ENCODE measurements at regions not wholly inside any gene's neighbourhood (a gene's known extent, or its start where the extent isn't known, plus 50 kb on each side); places are given as distances from the start of the nearest gene placed in this dataset.

DNA sequence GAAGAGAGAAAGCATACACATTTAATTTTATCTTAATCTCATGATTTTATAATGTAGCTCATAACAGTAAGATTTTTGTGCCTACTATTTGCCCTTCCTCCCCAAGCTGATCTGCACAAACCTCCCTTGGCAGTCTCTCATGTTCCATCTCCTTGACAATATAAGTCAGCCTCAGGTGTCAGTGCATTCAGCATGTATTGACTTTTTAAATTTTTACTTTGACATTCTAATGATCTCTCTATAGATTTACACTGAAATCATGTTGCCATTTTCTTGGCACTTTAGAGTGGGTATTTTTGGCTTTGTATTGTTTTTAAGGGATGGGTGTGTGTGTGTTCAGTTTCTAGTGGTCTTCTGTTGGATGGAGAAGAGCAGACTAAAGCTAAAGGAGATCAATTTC, 505.3 kb upstream of the CPEB2 start:
- H3K36me3 ChIP-seq (ENCODE audit: control insufficient read depth in 2 of 2, insufficient read depth in 1 of 2, low read length in 2 of 2), result no peaks in the 10 kb centered on the region
- no peaks in the 10 kb centered on the region for H3K4me1 ChIP-seq (ENCODE audit: control insufficient read depth, insufficient read depth, low read length)
- no peaks in the 10 kb centered on the region for H3K9me3 ChIP-seq (ENCODE audit: control insufficient read depth, insufficient read depth, low read depth, low read length)
- POLR2A ChIA-PET, result no interaction called here
- no peak overlapping the region for H3K27ac ChIP-seq (ENCODE audit: extremely low read depth, low read depth, low read length)
- TF ChIP-seq ZNF350 (tag by site-specific recombination; IDR thresholded peaks at IDR 0.05) (no peak), ZNF48 (tag by site-specific recombination; IDR thresholded peaks at IDR 0.05) (no peak), ZNF121 (tag by site-specific recombination; IDR thresholded peaks at IDR 0.05) (no peak), ZNF114 (tag by site-specific recombination; IDR thresholded peaks at IDR 0.05) (no peak), ZNF670 (tag by site-specific recombination; IDR thresholded peaks at IDR 0.05; ENCODE audit: low read depth) (no peak), ZNF792 (tag by site-specific recombination; IDR thresholded peaks at IDR 0.05) (no peak), ZNF791 (tag by site-specific recombination; IDR thresholded peaks at IDR 0.05) (no peak), ZNF664 (tag by site-specific recombination; IDR thresholded peaks at IDR 0.05) (no peak), ZNF488 (tag by site-specific recombination; IDR thresholded peaks at IDR 0.05) (no peak)
- TF ChIP-seq, protein P1, sequence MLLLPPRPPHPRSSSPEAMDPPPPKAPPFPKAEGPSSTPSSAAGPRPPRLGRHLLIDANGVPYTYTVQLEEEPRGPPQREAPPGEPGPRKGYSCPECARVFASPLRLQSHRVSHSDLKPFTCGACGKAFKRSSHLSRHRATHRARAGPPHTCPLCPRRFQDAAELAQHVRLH (tag by site-specific recombination; IDR thresholded peaks at IDR 0.05), result no peak
- CTCF ChIA-PET, result no interaction called here
- H3K4me3 ChIP-seq (ENCODE audit: low read depth, low read length), result no peak overlapping the region

DNA sequence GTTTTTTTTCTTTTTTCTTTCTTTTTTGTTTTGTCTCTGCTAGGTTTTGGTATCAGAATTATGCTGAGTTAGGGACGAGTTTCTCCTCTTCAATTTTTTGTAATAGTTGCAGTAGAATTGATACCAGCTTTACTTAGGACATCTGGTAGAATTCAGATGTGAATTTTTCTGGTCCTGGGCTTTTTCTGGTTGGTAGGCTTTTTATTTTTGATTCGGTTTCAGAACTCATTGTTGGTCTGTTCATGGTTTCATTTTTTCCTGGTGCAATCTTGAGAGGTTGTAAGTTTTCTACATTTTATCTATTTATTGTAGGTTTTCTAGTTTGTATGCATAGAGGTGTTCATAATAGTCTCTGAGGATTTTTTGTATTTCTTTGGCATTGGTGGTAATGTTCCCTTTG, 498.1 kb upstream of the CPEB2 start:
- POLR2A ChIA-PET, result no interaction called here
- no peak for TF ChIP-seq ZNF416 (tag by site-specific recombination; IDR thresholded peaks at IDR 0.05)
- no peak for TF ChIP-seq ZNF426 (tag by site-specific recombination; IDR thresholded peaks at IDR 0.05)
- H3K4me1 ChIP-seq (ENCODE audit: control insufficient read depth, insufficient read depth, low read length), result no peaks in the 10 kb centered on the region
- no peaks in the 10 kb centered on the region for H3K9me3 ChIP-seq (ENCODE audit: control insufficient read depth, insufficient read depth, low read depth, low read length)
- H3K27ac ChIP-seq (ENCODE audit: extremely low read depth, low read depth, low read length), result no peak overlapping the region
- no peaks in the 10 kb centered on the region for H3K36me3 ChIP-seq (ENCODE audit: control insufficient read depth in 2 of 2, insufficient read depth in 1 of 2, low read length in 2 of 2)
- no peak overlapping the region for H3K4me3 ChIP-seq (ENCODE audit: low read depth, low read length)
- CTCF ChIA-PET, result no interaction called here

GRCh38 chr4:14513471-14513870, 488.8 kb upstream of the CPEB2 start:
- no peak overlapping the region for H3K4me3 ChIP-seq (ENCODE audit: low read depth, low read length)
- H3K4me1 ChIP-seq (ENCODE audit: control insufficient read depth, insufficient read depth, low read length), result no peaks in the 10 kb centered on the region
- POLR2A ChIA-PET, result no interaction called here
- H3K9me3 ChIP-seq (ENCODE audit: control insufficient read depth, insufficient read depth, low read depth, low read length), result no peaks in the 10 kb centered on the region
- CTCF ChIA-PET, result no interaction called here
- no peaks in the 10 kb centered on the region for H3K36me3 ChIP-seq (ENCODE audit: control insufficient read depth in 2 of 2, insufficient read depth in 1 of 2, low read length in 2 of 2)
- TF ChIP-seq ZNF335 (tag by site-specific recombination; conservative IDR thresholded peaks at IDR 0.05), result no peak
- no peak for TF ChIP-seq ZNF610 (tag by site-specific recombination; IDR thresholded peaks at IDR 0.05; ENCODE audit: borderline replicate concordance)
- TF ChIP-seq WT1 (tag by site-specific recombination; IDR thresholded peaks at IDR 0.05), result no peak
- no peak for TF ChIP-seq YY1 (tag by site-specific recombination; IDR thresholded peaks at IDR 0.05)
- TF ChIP-seq ZNF776 (tag by site-specific recombination; IDR thresholded peaks at IDR 0.05; ENCODE audit: borderline replicate concordance), result no peak
- TF ChIP-seq, protein P1 (tag by site-specific recombination; IDR thresholded peaks at IDR 0.05), result no peak
- no peak for TF ChIP-seq ZEB2 (tag by site-specific recombination; IDR thresholded peaks at IDR 0.05)
- TF ChIP-seq SALL2 (tag by site-specific recombination; IDR thresholded peaks at IDR 0.05; ENCODE audit: borderline replicate concordance), result no peak
- no peak for TF ChIP-seq ZNF621 (tag by site-specific recombination; IDR thresholded peaks at IDR 0.05)
- no peak for TF ChIP-seq ZNF510 (tag by site-specific recombination; IDR thresholded peaks at IDR 0.05; ENCODE audit: insufficient replicate concordance)
- no peak for TF ChIP-seq ZBTB26 (tag by site-specific recombination; optimal IDR thresholded peaks at IDR 0.05)
- no peak for TF ChIP-seq ZNF426 (tag by site-specific recombination; IDR thresholded peaks at IDR 0.05)
- no peak for TF ChIP-seq HOXC10 (CRISPR knock-in tag; IDR thresholded peaks at IDR 0.05)
- no peak overlapping the region for H3K27ac ChIP-seq (ENCODE audit: extremely low read depth, low read depth, low read length)

Measured in HEK293 (cell line).